Liver (tissue), 7 donors: ENCODE measurements at regions not wholly inside any gene's neighbourhood (a gene's known extent, or its start where the extent isn't known, plus 50 kb on each side); places are given as distances from the start of the nearest gene placed in this dataset.
"Not testable (repeated sequence)": the region's sequence is repeated elsewhere in the genome, so short reads cannot be mapped to it uniquely, and the experiment has no call there.

ENCODE experiments used
- DNase-seq: peaks from one replicate; pipeline ENCODE4 v3.0.0-alpha.2; 2017; ENCODE audit warnings: low spot score
- H3K27ac ChIP-seq, 2 donors: one replicate each; pipeline ENCODE4 v1.7.0; 2013; ENCODE audit warnings: inconsistent platforms in 2 of 2, low read length in 2 of 2, control low read depth in 1 of 2, low read depth in 1 of 2, mild to moderate bottlenecking in 1 of 2
- H3K27me3 ChIP-seq, 4 donors: one replicate each; pipeline versions ENCODE4 v1.6.1 to v1.7.0; 2013; ENCODE audit warnings: low read length in 3 of 4, inconsistent platforms in 1 of 4, mild to moderate bottlenecking in 1 of 4, moderate library complexity in 1 of 4; ENCODE audit not compliant: control insufficient read depth in 4 of 4, insufficient read depth in 4 of 4
- H3K36me3 ChIP-seq, 4 donors: one replicate each; pipeline versions ENCODE4 v1.6.1 to v1.7.0; 2013; ENCODE audit warnings: low read length in 3 of 4, mild to moderate bottlenecking in 3 of 4, low read depth in 1 of 4, moderate library complexity in 1 of 4; ENCODE audit not compliant: control insufficient read depth in 4 of 4, insufficient read depth in 3 of 4
- H3K4me1 ChIP-seq, 4 donors: one replicate each; pipeline versions ENCODE4 v1.6.1 to v1.7.0; 2013; ENCODE audit warnings: low read length in 3 of 4, mild to moderate bottlenecking in 3 of 4, moderate library complexity in 1 of 4; ENCODE audit not compliant: control insufficient read depth in 4 of 4, insufficient read depth in 4 of 4
- H3K4me3 ChIP-seq, 3 donors: one replicate each; pipeline versions ENCODE4 v1.6.1 to v1.7.0; 2013; ENCODE audit warnings: low read length in 3 of 3, control low read depth in 1 of 3, low read depth in 1 of 3, mild to moderate bottlenecking in 1 of 3
- H3K9ac ChIP-seq, 2 donors: one replicate each; pipeline ENCODE4 v1.7.0; 2013; ENCODE audit warnings: low read length in 2 of 2, mild to moderate bottlenecking in 2 of 2, moderate library complexity in 2 of 2, control low read depth in 1 of 2, low read depth in 1 of 2
- H3K9me3 ChIP-seq, 4 donors: one replicate each; pipeline versions ENCODE4 v1.6.1 to v1.7.0; 2013; ENCODE audit warnings: low read length in 3 of 4; ENCODE audit not compliant: control insufficient read depth in 4 of 4
- EGR1 ChIP-seq, 2 donors: IDR thresholded peaks; 2 replicates each; pipeline ENCODE4 v1.6.1; 2016 to 2018; ENCODE audit warnings: antibody characterized with exemption in 2 of 2, low read depth in 2 of 2
- FOXA2 ChIP-seq: IDR thresholded peaks from 2 replicates; pipeline ENCODE4 v1.6.1; 2016; ENCODE audit warnings: antibody characterized with exemption
- GABPA ChIP-seq, 2 donors: IDR thresholded peaks in 1 of 2; conservative IDR thresholded peaks in 1 of 2; 2 replicates each; pipeline ENCODE4 v1.6.1; 2016; ENCODE audit warnings: antibody characterized with exemption in 2 of 2, mild to moderate bottlenecking in 1 of 2, moderate library complexity in 1 of 2
- HNF4G ChIP-seq: IDR thresholded peaks from 2 replicates; pipeline ENCODE4 v1.6.1; 2016; ENCODE audit warnings: antibody characterized with exemption
- JUND ChIP-seq, 2 donors: IDR thresholded peaks; 2 replicates each; pipeline ENCODE4 v1.6.1; 2016; ENCODE audit warnings: antibody characterized with exemption in 2 of 2
- NR2F2 ChIP-seq: IDR thresholded peaks from 2 replicates; pipeline ENCODE4 v1.6.1; 2016; ENCODE audit warnings: antibody characterized with exemption
- RAD21 ChIP-seq, 2 donors: IDR thresholded peaks; 2 replicates each; pipeline ENCODE4 v1.6.1; 2016; ENCODE audit warnings: antibody characterized with exemption in 2 of 2, mild to moderate bottlenecking in 2 of 2
- REST ChIP-seq: IDR thresholded peaks from 2 replicates; pipeline ENCODE4 v1.6.1; 2016; ENCODE audit warnings: antibody characterized with exemption, mild to moderate bottlenecking
- RXRA ChIP-seq, 2 donors: IDR thresholded peaks; 2 replicates each; pipeline ENCODE4 v1.6.1; 2017 to 2018; ENCODE audit warnings: antibody characterized with exemption in 2 of 2, mild to moderate bottlenecking in 1 of 2
- SP1 ChIP-seq: IDR thresholded peaks from 2 replicates; pipeline ENCODE4 v1.6.1; 2018; ENCODE audit warnings: antibody characterized with exemption, mild to moderate bottlenecking
- YY1 ChIP-seq: IDR thresholded peaks from 2 replicates; pipeline ENCODE4 v1.6.1; 2016; ENCODE audit warnings: antibody characterized with exemption, mild to moderate bottlenecking
- WGBS: extraction: QIAGEN DNeasy Blood & Tissue Kit; methylation state at CpG from one replicate; pipeline ENCODE4 v1.1.7; 2013; 5-methylcytosine and 5-hydroxymethylcytosine counted together
- donor health status: healthy.
- donor health status: healthy.
- donor health status: healthy.
- donor health status: healthy.

DNA sequence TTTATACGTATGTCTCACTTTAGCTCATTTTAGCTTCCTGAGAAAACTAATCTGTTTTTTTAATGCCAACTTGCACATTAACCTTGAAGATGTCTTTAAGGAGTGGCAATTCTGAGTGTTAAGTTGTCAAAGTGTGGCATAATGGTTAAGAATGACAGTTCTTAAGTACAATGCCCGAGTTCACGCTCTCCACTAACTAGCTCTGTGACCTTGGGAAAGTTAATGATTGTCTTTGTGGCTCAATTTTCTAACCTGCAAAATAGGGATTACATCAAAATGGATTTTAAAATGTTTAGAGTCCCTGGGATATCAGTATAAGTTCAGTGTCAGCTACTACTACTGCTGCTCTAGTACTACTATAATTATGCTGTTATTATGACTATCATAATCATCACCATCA lies 409.7 kb downstream of the SOCS6 start (continued):
- TF ChIP-seq REST (no peak), SP1 (no peak), YY1 (no peak), RXRA (IDR thresholded peaks at IDR 0.05) (no peak), FOXA2 (no peak), JUND (IDR thresholded peaks at IDR 0.05) (no peak), GABPA (IDR thresholded peaks at IDR 0.05 in 1 of 2, conservative IDR thresholded peaks at IDR 0.05 in 1 of 2) (no peak), EGR1 (IDR thresholded peaks at IDR 0.05; ENCODE audit: low read depth in 2 of 2) (no peak)

DNA sequence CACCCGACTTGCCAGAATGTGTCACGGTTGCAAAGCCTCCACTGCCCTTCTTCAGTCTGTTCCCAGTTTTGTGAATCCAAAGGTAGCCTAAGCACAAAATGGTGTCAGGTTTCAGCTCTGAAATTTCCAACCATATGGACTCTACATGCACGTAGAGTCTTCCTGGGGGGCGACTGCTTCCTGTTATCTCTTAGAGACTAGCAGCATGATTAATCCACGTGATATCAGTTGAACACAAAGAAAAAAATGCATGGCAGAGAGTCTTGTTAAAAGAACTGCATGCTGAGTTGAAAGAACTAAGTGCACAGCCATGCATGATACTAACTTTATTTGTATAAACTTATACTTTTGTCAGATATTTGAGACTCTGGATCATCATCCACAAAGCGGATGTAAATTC lies 404.4 kb downstream of the SOCS6 start:
- DNase-seq: no peak
- Histone ChIP-seq H3K9me3 (peaks cover 0 to 3% (median 0%) of the 10 kb centered on the region in 4 donors), H3K4me3 (no peak overlapping the region), H3K27ac (no peak overlapping the region), H3K36me3 (no peaks in the 10 kb centered on the region), H3K27me3 (no peaks in the 10 kb centered on the region), H3K4me1 (no peaks in the 10 kb centered on the region), H3K9ac (no peak overlapping the region)
- whole genome bisulfite sequencing: 34% methylated on average over 6 of the region's 6 CpGs
- TF ChIP-seq HNF4G (no peak), RAD21 (IDR thresholded peaks at IDR 0.05) (no peak), NR2F2 (no peak)

DNA sequence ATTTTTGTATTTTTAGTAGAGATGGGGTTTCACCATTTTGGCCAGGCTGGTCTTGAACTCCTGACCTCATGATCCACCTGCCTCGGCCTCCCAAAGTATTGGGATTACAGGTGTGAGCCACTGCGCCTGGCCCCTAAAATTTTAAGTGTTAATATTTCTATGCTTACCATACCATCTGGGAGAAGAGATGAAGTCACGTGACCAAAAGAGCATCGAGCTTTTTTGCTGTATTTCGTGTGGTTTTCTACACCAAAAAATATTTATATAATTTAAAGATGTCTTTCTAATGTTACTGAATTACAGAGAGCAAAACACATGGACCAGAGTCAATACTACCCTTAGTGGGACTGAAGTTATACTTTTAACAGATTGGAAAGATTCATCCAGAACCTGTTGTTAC lies 400.9 kb downstream of the SOCS6 start:
- not testable (repeated sequence) for H3K9me3 ChIP-seq, DNase-seq, H3K36me3 ChIP-seq, H3K27me3 ChIP-seq, H3K27ac ChIP-seq, H3K4me3 ChIP-seq, H3K9ac ChIP-seq, H3K4me1 ChIP-seq
- WGBS: 88% methylated on average over 5 of the region's 5 CpGs

- no peak for DNase-seq
- H3K27ac ChIP-seq: no peak overlapping the region
- no peaks in the 10 kb centered on the region for H3K4me1 ChIP-seq
- no peaks in the 10 kb centered on the region for H3K36me3 ChIP-seq
- no peak overlapping the region for H3K9ac ChIP-seq
- H3K27me3 ChIP-seq: no peaks in the 10 kb centered on the region
- H3K4me3 ChIP-seq: no peak overlapping the region
- H3K9me3 ChIP-seq: no peaks in the 10 kb centered on the region
- TF ChIP-seq SP1: no peak
- 70% methylated on average over 1 of the region's 1 CpG for WGBS
These were observed 399.4 kb downstream of the SOCS6 start for GRCh38 chr18:70688286-70688685.
